Astrocyte of the spinal cord (primary cell): ENCODE measurements at regions not wholly inside any gene's neighbourhood (a gene's known extent, or its start where the extent isn't known, plus 50 kb on each side); places are given as distances from the start of the nearest gene placed in this dataset.
"Not testable (repeated sequence)": the region's sequence is repeated elsewhere in the genome, so short reads cannot be mapped to it uniquely, and the experiment has no call there.

Experiments used
- DNase-seq: peaks from one replicate; pipeline ENCODE4 v3.0.0; 2011; ENCODE audit warnings: low read depth, low spot score
- H3K4me3 ChIP-seq: 2 replicates; pipeline ENCODE4 v1.5.1; 2011; ENCODE audit warnings: low read depth, mild to moderate bottlenecking, low read length, moderate library complexity
- in situ Hi-C: cut with HindIII; loops from 2 replicates; pipeline ENCODE4 v1.10.0; 2017; ENCODE audit warnings: low sequenced_read_pairs
- TF ChIP-seq, protein P1 (sequence below): IDR thresholded peaks from 2 replicates; pipeline ENCODE4 v1.5.1; 2012; ENCODE audit warnings: low read depth, mild to moderate bottlenecking, low read length, inconsistent platforms

GRCh38 chr7:54947266-54947665, 71.6 kb upstream of the EGFR start:
- H3K4me3 ChIP-seq: no peak overlapping the region
- no peak for DNase-seq
- TF ChIP-seq, protein P1, sequence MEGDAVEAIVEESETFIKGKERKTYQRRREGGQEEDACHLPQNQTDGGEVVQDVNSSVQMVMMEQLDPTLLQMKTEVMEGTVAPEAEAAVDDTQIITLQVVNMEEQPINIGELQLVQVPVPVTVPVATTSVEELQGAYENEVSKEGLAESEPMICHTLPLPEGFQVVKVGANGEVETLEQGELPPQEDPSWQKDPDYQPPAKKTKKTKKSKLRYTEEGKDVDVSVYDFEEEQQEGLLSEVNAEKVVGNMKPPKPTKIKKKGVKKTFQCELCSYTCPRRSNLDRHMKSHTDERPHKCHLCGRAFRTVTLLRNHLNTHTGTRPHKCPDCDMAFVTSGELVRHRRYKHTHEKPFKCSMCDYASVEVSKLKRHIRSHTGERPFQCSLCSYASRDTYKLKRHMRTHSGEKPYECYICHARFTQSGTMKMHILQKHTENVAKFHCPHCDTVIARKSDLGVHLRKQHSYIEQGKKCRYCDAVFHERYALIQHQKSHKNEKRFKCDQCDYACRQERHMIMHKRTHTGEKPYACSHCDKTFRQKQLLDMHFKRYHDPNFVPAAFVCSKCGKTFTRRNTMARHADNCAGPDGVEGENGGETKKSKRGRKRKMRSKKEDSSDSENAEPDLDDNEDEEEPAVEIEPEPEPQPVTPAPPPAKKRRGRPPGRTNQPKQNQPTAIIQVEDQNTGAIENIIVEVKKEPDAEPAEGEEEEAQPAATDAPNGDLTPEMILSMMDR: no peak
- in situ Hi-C loops: no loop called here

DNA sequence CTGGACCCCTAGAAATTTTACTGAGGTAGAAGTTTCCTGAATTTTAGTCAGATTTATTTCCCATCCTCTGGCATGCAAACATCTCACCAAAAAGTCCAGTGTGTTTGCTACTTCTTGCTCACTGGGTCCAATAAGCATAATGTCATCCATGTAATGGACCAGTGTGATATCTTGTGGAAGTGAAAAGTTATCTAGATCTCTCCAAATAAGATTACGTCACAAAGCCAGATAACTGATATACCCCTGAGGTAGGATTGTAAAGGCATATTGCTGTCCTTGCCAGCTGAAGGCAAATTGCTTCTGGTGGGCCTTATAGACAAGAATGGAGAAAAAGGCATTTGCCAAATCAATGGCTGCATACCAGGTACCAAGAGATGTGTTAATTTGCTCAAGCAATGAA, 69.3 kb upstream of the EGFR start:
- in situ Hi-C loops, H3K4me3 ChIP-seq, DNase-seq: not testable (repeated sequence)

- TF ChIP-seq, protein P1: no peak
- no peak overlapping the region for H3K4me3 ChIP-seq
- in situ Hi-C loops: no loop called here
- no peak for DNase-seq
These were observed 63.5 kb upstream of the EGFR start for GRCh38 chr7:54955296-54955695.

DNA sequence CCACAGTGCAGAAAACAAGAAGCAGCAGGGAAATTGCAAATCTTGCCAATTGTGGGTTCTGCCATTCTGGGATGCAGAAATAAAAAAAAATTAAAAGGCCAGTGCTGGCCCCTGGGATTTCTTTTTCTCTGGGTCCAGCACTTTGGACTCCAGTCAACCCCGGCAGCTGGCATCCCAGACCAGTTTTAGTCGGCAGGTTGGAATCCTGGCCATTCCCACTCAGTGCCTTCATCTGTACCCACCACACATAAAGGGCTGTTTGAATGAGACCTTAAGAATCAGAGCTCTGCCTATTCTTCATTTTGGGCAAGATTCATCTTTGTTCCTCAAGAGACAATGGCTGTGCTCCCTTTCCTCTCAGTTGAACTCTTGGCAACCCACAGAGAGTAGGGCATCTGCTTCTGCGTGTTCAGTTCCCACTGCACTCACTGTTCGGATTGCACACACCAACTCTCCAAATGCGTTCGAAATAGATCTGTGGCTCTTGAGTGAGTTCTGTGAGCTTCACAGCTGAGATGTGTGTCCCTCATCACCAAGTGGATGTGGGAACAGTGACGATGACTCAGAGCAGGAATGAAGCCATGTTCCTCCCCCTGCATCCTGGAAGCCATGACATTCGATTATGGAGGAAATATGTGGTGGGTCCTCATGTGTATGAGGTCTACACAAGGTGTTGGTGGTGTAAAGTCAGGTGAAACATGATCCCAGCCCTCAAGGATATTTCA, 63.0 kb upstream of the EGFR start:
- in situ Hi-C loops: no loop called here
- TF ChIP-seq, protein P1: no peak

GRCh38 chr7:54956865-54957264, 62.0 kb upstream of the EGFR start:
- DNase-seq: no peak
- TF ChIP-seq, protein P1: no peak
- in situ Hi-C loops: no loop called here

More for the DNA sequence above, 63.0 kb upstream of the EGFR start:
- no peak overlapping the region for H3K4me3 ChIP-seq
- DNase-seq: no peak

GRCh38 chr7:54960517-54960916, 58.3 kb upstream of the EGFR start:
- no peak overlapping the region for H3K4me3 ChIP-seq
- DNase-seq: peak; percentile 31
- in situ Hi-C loops: no loop called here
- TF ChIP-seq, protein P1: no peak

More at GRCh38 chr7:54956865-54957264, 62.0 kb upstream of the EGFR start:
- H3K4me3 ChIP-seq: no peak overlapping the region

GRCh38 chr7:54961391-54961790, 57.4 kb upstream of the EGFR start:
- TF ChIP-seq, protein P1: no peak
- in situ Hi-C loops: no loop called here
- DNase-seq: no peak
- H3K4me3 ChIP-seq: no peak overlapping the region
